NCI-H146 treated with DMSO at 0.1 percent for 48 hours (cell line): ENCODE measurements at regions not wholly inside any gene's neighbourhood (a gene's known extent, or its start where the extent isn't known, plus 50 kb on each side); places are given as distances from the start of the nearest gene placed in this dataset.
"Not testable (repeated sequence)": the region's sequence is repeated elsewhere in the genome, so short reads cannot be mapped to it uniquely, and the experiment has no call there.

Experiments used
- DNase-seq: peaks from one replicate; lab custom pipeline; 2025; ENCODE audit not compliant: unreplicated experiment; lab: John Stamatoyannopoulos, UW

GRCh38 chr13:55613429-55614187 lies 1527.1 kb upstream of the PRR20A start:
- no peak for DNase-seq

GRCh38 chr13:55615081-55615480 lies 1525.6 kb upstream of the PRR20A start:
- DNase-seq = no peak

- DNase-seq = no peak
Measured at GRCh38 chr13:55617241-55617640, 1523.5 kb upstream of the PRR20A start.

GRCh38 chr13:55627221-55627620 lies 1513.5 kb upstream of the PRR20A start:
- DNase-seq = no peak

- DNase-seq = no peak
Measured at GRCh38 chr13:55632402-55632801, 1508.3 kb upstream of the PRR20A start.

GRCh38 chr13:55649485-55649884 lies 1491.2 kb upstream of the PRR20A start:
- no peak for DNase-seq

GRCh38 chr13:55652657-55653056 lies 1488.1 kb upstream of the PRR20A start:
- no peak for DNase-seq

GRCh38 chr13:55653497-55653896 lies 1487.2 kb upstream of the PRR20A start:
- DNase-seq = no peak

GRCh38 chr13:55654243-55654642 lies 1486.5 kb upstream of the PRR20A start:
- DNase-seq = peak; percentile 12

- not testable (repeated sequence) for DNase-seq
Measured at GRCh38 chr13:55660264-55660663, 1480.5 kb upstream of the PRR20A start.

GRCh38 chr13:55660851-55661250 lies 1479.9 kb upstream of the PRR20A start:
- no peak for DNase-seq

- no peak for DNase-seq
Measured at GRCh38 chr13:55661505-55661904, 1479.2 kb upstream of the PRR20A start.

GRCh38 chr13:55664178-55664577 lies 1476.5 kb upstream of the PRR20A start:
- DNase-seq = no peak

GRCh38 chr13:55669051-55669450 lies 1471.7 kb upstream of the PRR20A start:
- no peak for DNase-seq

GRCh38 chr13:55673910-55674309 lies 1466.8 kb upstream of the PRR20A start:
- no peak for DNase-seq

GRCh38 chr13:55682776-55683175 lies 1457.9 kb upstream of the PRR20A start:
- DNase-seq = no peak

- no peak for DNase-seq
Measured at GRCh38 chr13:55705526-55705925, 1435.2 kb upstream of the PRR20A start.

- no peak for DNase-seq
Measured at GRCh38 chr13:55705971-55706370, 1434.7 kb upstream of the PRR20A start.

GRCh38 chr13:55714120-55714519 lies 1426.6 kb upstream of the PRR20A start:
- DNase-seq = no peak

- DNase-seq = no peak
Measured at GRCh38 chr13:55727683-55728082, 1413.0 kb upstream of the PRR20A start.

GRCh38 chr13:55728247-55728646 lies 1412.5 kb upstream of the PRR20A start:
- no peak for DNase-seq

- DNase-seq = no peak
Measured at GRCh38 chr13:55745828-55746227, 1394.9 kb upstream of the PRR20A start.

- no peak for DNase-seq
Measured at GRCh38 chr13:55761986-55762385, 1378.7 kb upstream of the PRR20A start.
